ENCODE measurements at regions not wholly inside any gene's neighbourhood (a gene's known extent, or its start where the extent isn't known, plus 50 kb on each side); places are given as distances from the start of the nearest gene placed in this dataset.

DNA sequence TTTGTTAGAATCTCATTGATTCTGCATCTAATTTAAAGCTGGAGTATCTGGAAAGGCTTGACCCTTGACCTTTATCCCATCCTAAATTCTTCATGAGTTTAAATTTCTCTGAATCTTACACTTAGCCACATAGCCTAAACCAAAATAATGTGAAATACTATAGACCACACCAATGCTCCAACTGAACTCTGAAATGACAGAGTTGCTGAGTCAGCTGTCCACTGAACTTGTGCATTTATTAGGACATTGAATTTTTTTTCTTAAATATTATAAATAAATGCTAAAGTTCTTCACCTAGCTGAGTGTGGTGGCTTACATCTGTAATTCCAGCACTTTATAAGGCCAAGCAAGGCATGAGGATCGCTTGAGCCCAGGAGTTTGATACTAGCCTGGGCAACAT lies 390.9 kb upstream of the PFKP start:
- TF ChIP-seq, protein P1, sequence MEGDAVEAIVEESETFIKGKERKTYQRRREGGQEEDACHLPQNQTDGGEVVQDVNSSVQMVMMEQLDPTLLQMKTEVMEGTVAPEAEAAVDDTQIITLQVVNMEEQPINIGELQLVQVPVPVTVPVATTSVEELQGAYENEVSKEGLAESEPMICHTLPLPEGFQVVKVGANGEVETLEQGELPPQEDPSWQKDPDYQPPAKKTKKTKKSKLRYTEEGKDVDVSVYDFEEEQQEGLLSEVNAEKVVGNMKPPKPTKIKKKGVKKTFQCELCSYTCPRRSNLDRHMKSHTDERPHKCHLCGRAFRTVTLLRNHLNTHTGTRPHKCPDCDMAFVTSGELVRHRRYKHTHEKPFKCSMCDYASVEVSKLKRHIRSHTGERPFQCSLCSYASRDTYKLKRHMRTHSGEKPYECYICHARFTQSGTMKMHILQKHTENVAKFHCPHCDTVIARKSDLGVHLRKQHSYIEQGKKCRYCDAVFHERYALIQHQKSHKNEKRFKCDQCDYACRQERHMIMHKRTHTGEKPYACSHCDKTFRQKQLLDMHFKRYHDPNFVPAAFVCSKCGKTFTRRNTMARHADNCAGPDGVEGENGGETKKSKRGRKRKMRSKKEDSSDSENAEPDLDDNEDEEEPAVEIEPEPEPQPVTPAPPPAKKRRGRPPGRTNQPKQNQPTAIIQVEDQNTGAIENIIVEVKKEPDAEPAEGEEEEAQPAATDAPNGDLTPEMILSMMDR (conservative IDR thresholded peaks at IDR 0.05) = no peak
- TF ChIP-seq ZFX (IDR thresholded peaks at IDR 0.05) = no peak

Measured in C4-2B (cell line).